ENCODE measurements at regions not wholly inside any gene's neighbourhood (a gene's known extent, or its start where the extent isn't known, plus 50 kb on each side); places are given as distances from the start of the nearest gene placed in this dataset.

GRCh38 chr14:22226381-22226780, 362.6 kb downstream of the DAD1 start:
- intact Hi-C loops (cut with DNase I): no loop called here
- H3K4me1 ChIP-seq: no peaks in the 10 kb centered on the region

DNA sequence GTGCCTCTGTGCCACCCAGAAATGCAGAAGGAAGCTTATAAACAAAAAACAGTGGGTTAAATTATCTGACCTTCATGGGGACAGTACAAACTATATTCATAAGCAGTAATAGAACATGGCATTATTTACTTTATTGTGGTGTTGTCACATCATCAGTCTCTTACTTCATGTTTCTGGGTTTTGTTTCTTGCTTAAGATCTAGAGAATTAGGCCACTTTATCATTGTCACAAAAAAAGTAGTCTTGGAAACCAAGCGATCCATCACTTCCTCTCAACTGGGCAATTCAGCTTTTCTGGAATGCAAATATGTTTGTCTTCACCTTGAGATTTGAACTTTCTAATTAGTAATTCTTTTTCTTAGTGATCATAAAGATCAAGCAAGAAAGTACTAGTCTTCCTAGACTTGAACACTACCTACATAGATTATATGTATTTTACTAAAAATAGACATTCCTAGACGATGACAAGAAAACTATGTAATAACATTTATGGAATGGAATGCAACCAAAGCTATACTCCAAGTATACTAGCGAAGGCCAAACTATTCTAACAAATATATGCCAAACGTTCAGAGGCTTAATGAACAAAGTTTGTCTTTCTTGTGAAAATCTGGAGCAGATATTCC, 363.4 kb downstream of the DAD1 start:
- intact Hi-C loops (cut with DNase I): no loop called here
- no peaks in the 10 kb centered on the region for H3K9me3 ChIP-seq
- no peaks in the 10 kb centered on the region for H3K27me3 ChIP-seq
- H3K27ac ChIP-seq: no peak overlapping the region
- no peaks in the 10 kb centered on the region for H3K36me3 ChIP-seq
- TF ChIP-seq POLR2AphosphoS5 (IDR thresholded peaks at IDR 0.05; ENCODE audit: insufficient read depth in 1 of 2, low read depth in 1 of 2): no peak
- no peak for TF ChIP-seq POLR2A (IDR thresholded peaks at IDR 0.05)
- TF ChIP-seq, protein P1, sequence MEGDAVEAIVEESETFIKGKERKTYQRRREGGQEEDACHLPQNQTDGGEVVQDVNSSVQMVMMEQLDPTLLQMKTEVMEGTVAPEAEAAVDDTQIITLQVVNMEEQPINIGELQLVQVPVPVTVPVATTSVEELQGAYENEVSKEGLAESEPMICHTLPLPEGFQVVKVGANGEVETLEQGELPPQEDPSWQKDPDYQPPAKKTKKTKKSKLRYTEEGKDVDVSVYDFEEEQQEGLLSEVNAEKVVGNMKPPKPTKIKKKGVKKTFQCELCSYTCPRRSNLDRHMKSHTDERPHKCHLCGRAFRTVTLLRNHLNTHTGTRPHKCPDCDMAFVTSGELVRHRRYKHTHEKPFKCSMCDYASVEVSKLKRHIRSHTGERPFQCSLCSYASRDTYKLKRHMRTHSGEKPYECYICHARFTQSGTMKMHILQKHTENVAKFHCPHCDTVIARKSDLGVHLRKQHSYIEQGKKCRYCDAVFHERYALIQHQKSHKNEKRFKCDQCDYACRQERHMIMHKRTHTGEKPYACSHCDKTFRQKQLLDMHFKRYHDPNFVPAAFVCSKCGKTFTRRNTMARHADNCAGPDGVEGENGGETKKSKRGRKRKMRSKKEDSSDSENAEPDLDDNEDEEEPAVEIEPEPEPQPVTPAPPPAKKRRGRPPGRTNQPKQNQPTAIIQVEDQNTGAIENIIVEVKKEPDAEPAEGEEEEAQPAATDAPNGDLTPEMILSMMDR (IDR thresholded peaks at IDR 0.05): no peak
- no peak overlapping the region for H3K4me3 ChIP-seq
- no peaks in the 10 kb centered on the region for H3K4me1 ChIP-seq
- no peak for DNase-seq (ENCODE audit: extremely low spot score in 2 of 2)

More at GRCh38 chr14:22226381-22226780, 362.6 kb downstream of the DAD1 start:
- no peak for DNase-seq (ENCODE audit: extremely low spot score in 2 of 2)
- Histone ChIP-seq H3K27me3 (no peaks in the 10 kb centered on the region), H3K27ac (no peak overlapping the region), H3K9me3 (no peaks in the 10 kb centered on the region), H3K36me3 (no peaks in the 10 kb centered on the region), H3K4me3 (no peak overlapping the region)
- TF ChIP-seq, protein P1 (IDR thresholded peaks at IDR 0.05): no peak
- TF ChIP-seq POLR2A (IDR thresholded peaks at IDR 0.05): no peak
- TF ChIP-seq POLR2AphosphoS5 (IDR thresholded peaks at IDR 0.05; ENCODE audit: insufficient read depth in 1 of 2, low read depth in 1 of 2): no peak

DNA sequence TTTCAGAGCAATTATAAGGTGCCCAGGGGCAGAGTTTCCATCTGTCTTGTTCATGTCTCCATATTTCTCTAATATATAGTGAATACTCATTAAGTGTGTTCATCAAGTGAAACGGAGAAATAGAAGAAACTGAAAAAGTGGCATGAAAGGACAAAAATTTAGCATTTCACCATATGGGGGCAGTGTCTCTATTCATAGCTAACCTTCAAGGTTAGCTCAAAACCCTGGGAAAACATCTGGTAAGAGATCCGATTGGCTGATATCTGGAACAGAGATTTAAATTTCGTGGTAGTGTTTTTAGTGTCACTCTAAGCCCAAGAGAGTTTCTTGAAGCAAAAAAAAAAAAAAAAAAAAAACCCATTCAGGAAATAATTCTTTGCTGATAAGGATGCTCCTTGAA, 367.5 kb downstream of the DAD1 start:
- no peak overlapping the region for H3K27ac ChIP-seq
- TF ChIP-seq POLR2AphosphoS5 (IDR thresholded peaks at IDR 0.05; ENCODE audit: insufficient read depth in 1 of 2, low read depth in 1 of 2) (no peak), POLR2A (IDR thresholded peaks at IDR 0.05) (no peak)
- TF ChIP-seq, protein P1 (IDR thresholded peaks at IDR 0.05): no peak
- intact Hi-C loops (cut with DNase I): no loop called here
- no peak overlapping the region for H3K4me3 ChIP-seq
- no peaks in the 10 kb centered on the region for H3K36me3 ChIP-seq
- H3K4me1 ChIP-seq: no peaks in the 10 kb centered on the region
- no peaks in the 10 kb centered on the region for H3K9me3 ChIP-seq
- DNase-seq (ENCODE audit: extremely low spot score in 2 of 2): no peak
- H3K27me3 ChIP-seq: no peaks in the 10 kb centered on the region

DNA sequence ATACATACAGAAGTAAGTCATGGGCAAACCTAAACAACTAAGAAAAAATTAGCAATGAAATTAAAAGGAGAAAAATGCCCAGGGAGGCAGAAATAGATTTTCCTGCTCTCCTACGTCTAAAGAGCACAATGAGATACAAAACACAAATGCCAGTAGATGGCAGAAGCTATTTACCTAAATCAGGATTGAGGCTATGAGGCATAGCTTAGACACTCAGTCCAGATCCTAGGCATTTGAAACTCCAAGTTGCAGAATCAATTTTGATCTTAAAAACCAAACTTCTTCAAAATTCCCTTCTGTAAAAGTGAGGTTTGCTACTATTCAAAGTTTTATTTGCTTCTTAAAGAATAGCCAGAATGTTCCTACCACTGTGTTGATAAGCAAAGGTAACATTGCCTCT, 368.6 kb downstream of the DAD1 start:
- H3K4me1 ChIP-seq: no peaks in the 10 kb centered on the region
- no peak for TF ChIP-seq POLR2A (IDR thresholded peaks at IDR 0.05)
- TF ChIP-seq, protein P1 (IDR thresholded peaks at IDR 0.05): no peak
- H3K27me3 ChIP-seq: no peaks in the 10 kb centered on the region
- no peak overlapping the region for H3K27ac ChIP-seq
- intact Hi-C loops (cut with DNase I): no loop called here
- no peak overlapping the region for H3K4me3 ChIP-seq
- no peaks in the 10 kb centered on the region for H3K9me3 ChIP-seq
- no peak for DNase-seq (ENCODE audit: extremely low spot score in 2 of 2)
- no peaks in the 10 kb centered on the region for H3K36me3 ChIP-seq

DNA sequence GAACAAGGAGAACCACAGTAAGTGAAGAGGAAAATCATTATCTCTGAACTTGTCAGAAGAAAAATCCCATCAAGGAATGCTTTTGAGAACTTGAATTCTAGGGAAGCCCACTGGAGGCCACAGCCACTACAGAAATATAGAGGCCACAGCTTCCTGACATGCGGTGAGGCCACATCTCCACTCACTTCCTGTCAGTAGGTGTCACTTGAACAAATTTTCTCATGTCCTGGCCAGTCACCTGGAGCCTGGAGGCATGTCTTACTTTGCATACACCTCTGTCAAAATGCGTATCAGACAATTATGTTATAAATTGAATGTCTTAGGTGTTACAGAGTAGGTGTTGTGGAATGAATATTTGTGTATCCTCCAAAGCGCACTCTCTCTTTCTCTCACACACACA, 370.3 kb downstream of the DAD1 start:
- no peaks in the 10 kb centered on the region for H3K4me1 ChIP-seq
- no peak for DNase-seq (ENCODE audit: extremely low spot score in 2 of 2)
- H3K27me3 ChIP-seq: no peaks in the 10 kb centered on the region
- H3K36me3 ChIP-seq: no peaks in the 10 kb centered on the region
- no peak overlapping the region for H3K27ac ChIP-seq
- H3K4me3 ChIP-seq: no peak overlapping the region
- intact Hi-C loops (cut with DNase I): no loop called here
- no peaks in the 10 kb centered on the region for H3K9me3 ChIP-seq
- no peak for TF ChIP-seq POLR2A (IDR thresholded peaks at IDR 0.05)
- no peak for TF ChIP-seq POLR2AphosphoS5 (IDR thresholded peaks at IDR 0.05; ENCODE audit: insufficient read depth in 1 of 2, low read depth in 1 of 2)
- TF ChIP-seq, protein P1 (IDR thresholded peaks at IDR 0.05): no peak

Measured in vagina (tissue), 2 donors.